Superior temporal gyrus (tissue), 1 donor: ENCODE measurements at regions not wholly inside any gene's neighbourhood (a gene's known extent, or its start where the extent isn't known, plus 50 kb on each side); places are given as distances from the start of the nearest gene placed in this dataset.
A peak's percentile ranks its signal among the peaks of the same experiment; 100 is the strongest.
"Not testable (repeated sequence)": the region's sequence is repeated elsewhere in the genome, so short reads cannot be mapped to it uniquely, and the experiment has no call there.

Experiments used
- DNase-seq: peaks from one replicate; pipeline ENCODE4 v3.0.0-alpha.2; 2016; ENCODE audit errors: extremely low spot score

DNA sequence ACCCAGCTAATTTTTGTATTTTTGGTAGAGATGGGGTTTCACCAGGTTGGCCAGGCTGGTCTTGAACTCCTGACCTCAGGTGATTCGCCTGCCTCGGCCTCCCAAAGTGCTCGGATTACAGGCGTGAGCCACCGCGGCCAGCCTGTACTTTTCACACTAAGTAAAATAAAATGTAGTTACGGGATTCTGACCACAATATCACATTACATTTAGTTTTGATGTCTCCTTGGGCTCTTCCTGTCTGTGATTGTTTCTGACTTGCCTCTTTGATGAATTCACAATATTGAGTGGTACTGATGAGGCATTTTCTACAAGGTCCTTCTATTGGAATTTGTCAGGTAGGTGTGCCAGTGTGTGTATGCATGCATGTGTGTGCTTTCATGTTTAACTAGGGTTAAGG lies 658.6 kb upstream of the TMEM132C start:
- not testable (repeated sequence) for DNase-seq

DNA sequence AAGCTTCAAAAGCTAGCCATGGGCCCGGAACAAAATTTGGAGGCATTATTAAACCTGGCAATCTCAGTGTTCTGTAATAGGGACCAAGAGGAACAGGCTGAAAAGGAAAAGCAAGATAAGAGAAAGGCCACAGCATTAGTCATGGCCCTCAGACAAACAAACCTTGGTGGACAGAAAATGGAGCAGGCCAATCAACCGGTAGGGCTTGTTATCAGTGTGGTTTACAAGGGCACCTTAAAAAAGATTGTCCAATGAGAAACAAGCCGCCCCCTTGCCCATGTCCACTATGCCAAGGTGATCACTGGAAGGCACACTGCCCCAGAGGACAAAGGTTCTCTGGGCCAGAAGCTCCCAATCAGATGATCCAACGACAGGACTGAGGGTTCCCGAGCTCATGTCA lies 653.9 kb upstream of the TMEM132C start:
- no peak for DNase-seq

DNA sequence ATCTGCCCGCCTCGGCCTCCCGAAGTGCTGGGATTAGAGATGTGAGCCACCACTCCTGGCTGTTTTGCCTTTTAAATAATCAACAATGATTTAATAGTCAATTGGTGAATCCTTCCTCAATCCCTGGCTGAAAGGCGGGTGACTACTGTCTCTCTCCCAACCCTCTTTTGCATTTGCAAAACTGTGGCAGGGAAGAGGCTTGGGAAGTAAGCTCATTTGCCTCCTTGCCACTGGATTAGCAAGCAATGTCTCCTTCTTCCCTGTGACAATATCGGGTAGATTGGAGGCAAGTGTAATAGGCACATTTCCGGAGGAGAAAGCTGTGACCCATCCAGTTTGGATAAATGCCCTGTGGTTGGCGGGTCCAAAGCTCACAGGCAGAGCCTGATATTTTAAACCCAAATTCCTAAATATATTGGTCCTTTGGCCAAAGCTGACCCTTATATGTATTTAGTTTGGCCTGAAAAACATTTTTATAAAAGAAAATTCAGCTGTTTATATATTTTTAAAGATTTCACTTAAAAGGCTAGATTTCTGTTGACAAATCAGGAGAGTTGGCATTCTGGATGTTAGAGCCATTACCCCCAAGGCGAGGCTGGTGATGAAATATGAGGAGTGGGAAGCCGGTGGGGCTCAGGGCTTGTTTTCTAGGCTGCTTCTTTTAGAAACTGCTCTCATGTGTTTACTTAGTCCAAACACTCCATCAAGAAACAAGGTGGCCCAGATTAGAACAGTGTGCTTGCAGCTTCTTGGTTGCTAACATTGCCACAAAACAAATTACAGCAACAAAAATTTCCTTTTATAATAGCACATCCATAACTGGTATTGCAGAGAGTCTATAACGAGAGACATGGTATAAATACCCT lies 646.9 kb upstream of the TMEM132C start:
- no peak for DNase-seq

DNA sequence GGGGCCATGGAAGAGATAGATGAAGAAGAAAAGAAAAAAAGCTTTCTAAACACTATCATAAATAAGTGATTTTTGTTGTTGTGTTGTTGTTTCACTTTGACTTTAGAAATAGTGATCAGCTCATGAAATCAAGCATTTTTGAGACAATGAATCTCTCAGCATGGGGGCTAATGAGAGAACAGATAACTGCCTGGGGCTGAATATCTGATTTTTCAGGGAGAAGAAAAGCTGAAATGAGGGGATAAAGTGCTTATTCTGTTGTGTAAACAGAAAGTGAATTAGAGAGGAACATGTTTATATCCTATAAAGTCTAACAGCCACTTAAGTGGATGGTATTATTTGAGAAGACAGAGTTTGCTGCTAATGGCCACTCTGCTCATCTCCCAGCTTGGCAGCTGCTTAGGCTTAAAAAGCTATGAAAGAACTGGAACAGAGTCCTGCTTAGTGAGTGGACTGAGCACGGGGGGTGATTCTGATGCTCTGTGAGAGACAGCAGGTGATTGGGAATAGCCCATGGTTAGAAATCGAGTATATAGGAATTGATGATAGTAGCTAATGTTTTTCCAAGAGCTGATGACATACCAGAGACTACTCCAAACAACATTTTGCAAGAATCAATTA lies 646.1 kb upstream of the TMEM132C start:
- DNase-seq: no peak

DNA sequence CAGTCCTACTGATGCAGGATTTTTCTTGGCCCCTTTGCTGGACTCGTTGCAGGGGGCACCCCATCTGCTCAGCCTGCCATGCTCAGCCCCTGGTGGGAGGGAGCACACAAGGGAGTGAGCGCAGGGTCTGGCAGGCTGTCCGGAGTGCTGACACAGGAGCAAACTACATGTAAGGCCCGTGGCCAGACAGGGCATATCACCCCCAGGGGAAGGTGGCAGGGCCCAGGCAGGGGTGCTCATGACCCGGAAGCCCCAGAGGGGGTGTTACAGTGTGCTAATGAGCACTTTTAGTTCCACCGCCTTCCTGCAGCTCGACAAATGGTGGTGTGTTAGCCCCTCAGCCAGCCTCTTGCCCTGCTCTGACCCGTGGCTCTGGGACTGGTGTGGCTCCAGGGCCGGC lies 645.6 kb upstream of the TMEM132C start:
- DNase-seq: no peak

DNA sequence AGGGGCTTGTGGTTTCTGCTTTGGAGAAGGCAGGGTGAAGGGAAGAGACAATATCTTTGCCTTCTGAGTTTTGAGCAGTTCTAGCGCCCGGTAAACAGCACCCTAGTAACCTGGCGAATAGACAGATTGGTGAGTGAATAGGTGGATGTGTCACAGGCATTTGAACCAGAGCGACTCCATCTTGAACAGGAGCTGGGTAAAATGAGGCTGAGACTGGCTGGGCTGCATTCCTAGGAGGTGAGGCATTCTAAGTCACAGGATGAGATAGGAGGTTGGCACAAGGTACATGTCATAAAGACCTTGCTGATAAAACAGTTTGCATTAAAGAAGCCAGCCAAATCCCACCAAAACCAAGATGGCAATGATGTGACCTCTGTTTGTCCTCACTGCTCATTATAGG lies 643.6 kb upstream of the TMEM132C start:
- DNase-seq: no peak

DNA sequence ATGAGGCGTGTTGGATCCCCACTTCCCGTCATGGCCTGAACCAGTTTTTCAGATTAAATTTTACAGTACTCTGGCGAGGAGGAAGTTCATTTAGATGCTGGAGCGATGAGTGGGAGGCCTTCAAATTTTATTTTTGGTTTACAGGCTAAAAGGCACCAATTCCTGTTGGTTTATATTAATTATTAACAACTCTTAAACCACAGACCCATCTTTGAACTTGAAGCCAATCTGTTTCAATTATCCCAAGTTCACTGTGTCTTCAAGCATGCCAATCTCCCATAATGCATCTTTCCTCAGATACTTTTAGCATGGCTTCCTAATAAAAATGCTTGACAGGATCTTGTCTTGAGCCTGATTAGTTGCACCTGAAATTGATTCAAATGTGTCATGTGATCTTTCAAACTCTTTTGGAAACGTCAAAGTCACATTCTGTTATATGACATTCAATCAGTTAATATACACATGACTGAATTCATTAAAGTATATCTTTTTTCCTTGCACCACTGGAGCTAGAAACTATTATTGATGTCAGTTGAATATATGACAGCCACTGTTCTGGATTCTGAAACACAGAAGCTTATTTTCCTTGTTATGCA lies 641.7 kb upstream of the TMEM132C start:
- no peak for DNase-seq

DNA sequence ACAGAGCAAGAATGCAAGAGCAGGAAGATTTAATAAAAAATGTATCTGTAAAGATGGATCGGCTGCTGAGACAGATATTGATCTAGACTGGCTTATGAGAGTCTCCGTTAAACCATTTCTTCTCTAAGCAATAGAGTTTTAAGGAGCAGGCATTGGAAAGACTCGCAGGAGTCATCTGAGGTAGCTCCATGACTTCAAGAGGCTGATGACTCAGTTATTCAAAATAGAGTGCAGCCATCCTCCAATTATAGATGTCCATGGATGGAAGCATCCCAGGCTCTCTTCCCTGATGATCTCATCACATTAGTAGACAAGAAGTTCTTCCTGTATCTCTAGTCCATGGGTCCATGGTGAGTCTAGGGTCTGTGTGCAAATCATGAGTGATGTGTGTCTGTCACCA lies 638.3 kb upstream of the TMEM132C start:
- peak; percentile 65 for DNase-seq

DNA sequence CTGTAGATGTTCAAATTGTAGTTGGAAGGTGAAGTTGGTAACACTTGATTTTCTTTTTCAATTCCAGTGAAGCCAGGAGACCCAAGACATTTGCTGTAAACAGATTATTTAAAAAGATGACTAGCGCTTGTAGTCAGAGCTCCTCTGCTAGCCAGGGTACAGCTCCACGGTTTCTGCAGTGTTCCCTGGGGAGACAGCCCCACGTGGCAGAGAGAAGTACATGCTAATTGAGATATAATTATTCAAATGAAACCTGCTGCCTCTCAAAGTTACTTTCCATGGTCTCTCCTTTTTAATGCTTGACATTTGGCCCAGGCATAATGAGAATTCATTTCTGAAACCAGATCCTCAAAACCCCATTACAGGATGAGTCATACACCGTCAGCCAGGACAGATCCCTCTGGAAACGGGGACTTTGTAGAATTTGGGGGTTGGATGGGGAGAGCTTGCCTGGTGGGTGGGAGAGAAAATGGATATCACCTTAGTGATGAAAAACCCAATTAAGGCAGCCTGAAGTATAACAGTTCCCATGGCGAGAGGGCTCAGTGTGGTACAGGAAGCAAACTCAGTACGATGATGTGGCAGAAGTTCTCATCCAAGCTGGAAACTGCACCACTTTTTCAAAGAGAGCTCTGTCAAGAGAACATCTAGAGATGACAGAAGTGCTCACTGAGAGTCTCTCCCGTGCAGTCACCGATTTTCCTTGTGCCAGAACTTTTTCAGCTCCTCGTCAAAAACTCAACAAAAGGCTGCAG lies 637.7 kb upstream of the TMEM132C start:
- no peak for DNase-seq

DNA sequence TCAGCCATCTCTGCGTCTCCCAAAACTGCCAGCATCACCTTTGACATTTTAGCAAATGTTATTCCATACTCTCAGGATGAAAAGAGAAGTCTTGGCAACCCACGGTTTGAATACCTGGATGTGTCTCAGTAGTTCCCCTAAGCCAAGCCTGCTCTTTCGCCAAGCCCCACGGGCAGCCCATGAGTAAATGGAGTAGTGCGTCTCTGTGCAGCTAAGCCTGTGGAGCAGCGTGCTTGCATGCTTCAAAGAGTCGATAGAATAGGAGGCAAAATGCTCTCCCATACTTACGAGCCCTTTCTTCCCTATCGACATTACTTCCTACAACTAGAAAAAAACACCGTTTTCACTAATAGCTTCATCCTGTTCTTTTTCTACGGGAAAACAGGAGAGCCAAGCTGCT lies 634.5 kb upstream of the TMEM132C start:
- no peak for DNase-seq

DNA sequence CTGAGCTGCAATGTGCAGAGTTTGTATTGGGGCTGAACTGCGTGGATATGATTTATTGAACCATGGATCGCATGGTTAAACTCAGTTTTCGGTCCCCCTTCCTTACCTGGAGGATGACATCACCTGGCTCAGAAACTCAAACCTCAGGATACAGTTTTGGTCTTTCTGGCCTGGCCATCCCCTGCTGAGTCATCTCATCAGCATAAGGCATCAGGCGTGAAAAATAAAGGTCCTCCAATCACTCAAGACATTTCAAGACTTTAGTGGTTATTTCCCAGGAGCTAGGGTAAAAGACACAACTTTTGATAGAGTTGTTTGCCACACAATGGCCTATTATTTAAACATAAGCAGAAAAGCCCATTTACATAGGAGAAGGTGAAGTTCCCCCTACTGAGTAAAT lies 631.1 kb upstream of the TMEM132C start:
- DNase-seq: no peak

DNA sequence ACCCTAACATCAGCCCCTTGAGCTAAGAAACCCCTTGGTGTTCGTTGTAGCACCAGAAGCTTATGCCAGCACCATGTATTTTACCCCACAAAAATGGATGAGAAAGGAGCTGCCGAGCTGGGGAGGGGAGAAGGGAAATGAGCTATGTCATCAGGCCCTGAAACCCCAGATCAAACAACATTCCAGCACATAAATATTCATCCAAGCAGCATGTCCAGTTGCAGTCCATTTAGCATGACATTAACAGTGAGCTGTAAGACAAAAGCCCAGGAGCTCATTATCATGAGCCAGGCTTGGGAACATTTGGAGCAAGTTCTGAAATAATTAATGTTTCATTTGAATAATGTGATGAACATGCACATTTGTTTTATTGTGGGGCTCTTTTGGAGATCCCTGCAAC lies 630.1 kb upstream of the TMEM132C start:
- DNase-seq: no peak

DNA sequence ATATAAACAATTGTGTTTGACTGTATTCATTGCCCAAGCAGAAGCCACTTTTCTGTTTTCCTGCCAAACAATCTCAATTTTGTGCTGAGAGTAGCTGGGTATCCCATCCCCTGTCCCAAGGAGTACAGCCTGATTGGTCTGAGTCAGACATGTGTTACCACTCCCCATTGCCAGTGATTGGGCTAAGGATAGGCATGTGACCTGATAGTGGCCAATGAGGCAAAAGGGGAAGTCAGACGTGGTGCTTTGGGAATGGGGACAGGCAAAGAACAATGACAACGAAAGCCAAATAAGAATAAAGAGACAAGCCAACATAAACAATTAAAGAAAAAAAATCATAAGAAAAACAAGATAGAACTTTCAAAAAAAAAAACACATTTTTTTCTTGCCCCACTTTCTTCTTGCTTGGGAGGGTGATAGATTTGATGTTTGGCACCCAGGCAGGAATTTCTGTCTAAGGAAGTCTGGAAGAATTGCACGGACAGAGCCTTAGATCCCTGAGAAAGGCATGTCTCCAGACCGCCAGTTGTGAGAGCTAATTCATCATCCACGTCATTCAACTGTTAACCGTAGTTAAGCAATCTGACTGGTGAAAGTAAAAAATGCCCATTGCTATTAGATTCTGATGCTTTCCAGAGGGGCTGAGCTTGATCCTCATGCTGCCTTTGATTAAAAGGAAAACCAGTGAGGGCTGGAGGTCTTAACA lies 626.6 kb upstream of the TMEM132C start:
- DNase-seq: no peak

DNA sequence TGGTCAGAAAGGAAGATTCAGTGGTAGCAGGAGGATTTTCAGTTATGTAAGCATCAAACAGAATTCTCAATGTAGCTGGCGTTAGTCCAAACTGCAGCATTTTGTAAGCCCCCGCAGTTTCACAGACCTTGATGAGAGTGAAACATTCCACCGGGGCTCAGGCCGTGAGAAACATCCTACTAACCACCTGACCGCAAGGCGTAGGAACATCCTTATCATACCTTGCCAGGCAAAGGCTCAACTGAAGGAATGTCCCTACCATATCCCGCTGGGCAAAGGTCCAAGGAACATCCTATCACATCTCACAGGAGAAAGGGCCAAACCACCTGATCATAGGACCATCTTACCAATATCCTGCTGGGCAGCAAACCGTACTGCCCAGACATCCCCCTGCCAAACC lies 624.8 kb upstream of the TMEM132C start:
- DNase-seq: no peak

DNA sequence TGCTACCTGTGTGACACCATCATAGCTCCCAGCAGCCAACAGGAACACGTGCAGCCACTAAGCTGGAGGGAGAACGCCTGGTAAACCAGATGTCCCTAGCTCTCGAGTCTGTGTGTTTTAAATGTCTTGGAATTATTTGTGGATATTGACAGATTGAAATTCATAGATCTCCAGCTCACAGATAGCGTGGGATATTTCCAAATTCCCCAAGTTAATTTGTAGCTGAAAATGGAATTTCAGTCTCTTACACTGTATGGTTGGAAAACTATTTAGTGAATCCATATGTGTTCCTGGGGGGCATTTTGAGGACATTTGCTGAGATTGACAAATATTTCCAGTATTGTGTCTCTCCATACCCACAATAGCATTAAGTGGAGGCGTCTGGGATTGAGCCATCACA lies 618.6 kb upstream of the TMEM132C start:
- DNase-seq: no peak

DNA sequence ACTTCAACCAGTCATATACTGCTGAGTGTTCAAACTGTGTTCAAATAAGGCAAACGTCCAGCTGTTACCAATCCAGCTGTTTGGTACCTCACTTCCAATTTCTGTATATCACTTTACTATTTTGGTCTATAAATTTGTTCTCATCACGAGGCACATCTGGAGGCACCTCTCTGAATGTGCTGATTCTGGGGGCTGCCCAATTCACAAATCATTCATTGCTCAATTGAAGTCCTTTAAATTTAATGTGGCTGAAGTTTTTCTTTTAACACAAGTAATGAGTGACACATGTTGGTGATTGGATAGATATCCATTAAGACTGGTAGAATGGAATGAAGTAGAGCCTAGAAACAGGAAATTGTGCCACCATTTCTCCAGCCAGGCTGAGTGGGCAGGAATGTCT lies 617.0 kb upstream of the TMEM132C start:
- DNase-seq: no peak

DNA sequence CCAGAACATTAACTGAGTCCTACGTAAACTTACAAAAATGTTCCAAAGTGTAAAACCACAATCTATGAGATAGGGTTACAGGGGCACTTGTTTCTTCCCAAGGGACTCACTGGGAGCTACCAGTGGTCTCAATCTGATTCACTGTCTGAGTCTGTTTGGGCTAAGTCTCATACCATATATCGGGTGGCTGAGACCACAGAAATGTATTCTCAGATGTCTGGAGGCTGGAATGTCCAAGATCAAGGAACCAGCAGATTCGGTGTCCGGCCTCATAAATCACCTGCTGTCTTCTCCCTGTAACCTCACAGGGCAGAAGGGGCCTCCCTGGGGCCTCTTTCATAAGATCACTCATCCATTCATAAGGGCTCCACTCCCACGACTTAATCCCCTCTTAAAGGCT lies 616.3 kb upstream of the TMEM132C start:
- DNase-seq: no peak

DNA sequence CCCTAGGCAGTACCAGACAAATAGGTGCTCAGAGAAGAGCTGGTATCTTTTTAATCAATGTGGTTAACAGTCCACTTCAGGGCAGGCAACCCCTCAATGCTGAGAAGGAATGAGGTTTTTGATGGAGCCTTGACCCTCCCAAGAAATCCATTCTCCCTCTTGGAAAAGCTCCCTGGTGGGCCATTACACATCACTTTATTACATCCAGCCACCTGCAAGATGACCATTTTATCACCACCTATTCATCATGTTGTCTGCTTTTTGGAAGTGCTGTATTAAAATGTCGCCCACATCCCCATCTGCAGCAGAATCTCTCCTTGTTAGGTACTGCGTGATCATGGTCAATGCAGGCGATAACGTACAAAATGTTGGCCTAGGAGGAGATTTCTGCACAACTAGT lies 614.7 kb upstream of the TMEM132C start:
- DNase-seq: no peak

DNA sequence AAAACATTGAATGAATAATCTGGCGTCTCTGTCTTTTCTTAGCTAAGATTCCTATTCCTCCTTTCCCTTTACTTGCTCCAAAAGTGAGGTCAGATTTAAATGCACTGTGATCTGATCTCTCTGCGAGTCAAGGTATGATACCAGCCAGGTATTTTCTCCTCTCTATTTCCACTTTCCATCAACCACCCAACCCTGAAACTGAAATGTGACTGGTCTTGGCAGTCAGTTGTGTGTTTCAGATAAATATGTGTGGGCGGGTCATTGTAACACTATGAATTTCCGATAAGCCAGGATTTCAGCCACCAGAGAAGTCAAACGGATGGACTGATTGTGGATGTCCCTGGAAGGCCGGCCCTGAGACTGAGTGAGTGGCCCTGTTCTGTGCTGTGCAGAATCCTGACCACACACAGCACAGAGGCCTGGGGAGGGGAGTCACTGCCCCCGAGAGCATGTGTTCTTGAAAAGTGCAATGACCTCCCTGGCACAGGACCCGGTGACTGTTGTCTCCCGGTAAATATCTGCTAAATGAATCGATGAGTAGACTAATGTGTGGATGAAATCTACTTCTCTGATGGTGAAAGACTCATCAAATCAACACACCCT lies 612.5 kb upstream of the TMEM132C start:
- no peak for DNase-seq

DNA sequence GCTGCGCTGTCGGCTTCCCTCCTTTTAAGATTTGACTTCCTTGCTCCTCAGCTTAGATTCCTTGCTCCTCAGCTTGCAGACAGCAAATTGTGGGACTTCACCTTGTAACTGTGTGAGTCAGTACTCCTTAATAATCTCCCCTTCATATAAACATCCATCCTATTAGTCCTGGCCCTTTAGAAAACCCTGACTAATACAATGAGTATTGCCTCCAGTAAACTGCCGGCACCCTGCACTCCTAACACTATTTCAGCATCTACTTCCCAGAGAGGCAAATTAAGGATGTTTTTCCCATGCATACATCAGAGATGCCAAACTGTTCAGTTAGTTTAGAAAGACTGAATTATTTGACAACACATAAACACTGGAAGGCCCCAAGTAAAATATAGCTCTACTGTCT lies 611.3 kb upstream of the TMEM132C start:
- DNase-seq: no peak

DNA sequence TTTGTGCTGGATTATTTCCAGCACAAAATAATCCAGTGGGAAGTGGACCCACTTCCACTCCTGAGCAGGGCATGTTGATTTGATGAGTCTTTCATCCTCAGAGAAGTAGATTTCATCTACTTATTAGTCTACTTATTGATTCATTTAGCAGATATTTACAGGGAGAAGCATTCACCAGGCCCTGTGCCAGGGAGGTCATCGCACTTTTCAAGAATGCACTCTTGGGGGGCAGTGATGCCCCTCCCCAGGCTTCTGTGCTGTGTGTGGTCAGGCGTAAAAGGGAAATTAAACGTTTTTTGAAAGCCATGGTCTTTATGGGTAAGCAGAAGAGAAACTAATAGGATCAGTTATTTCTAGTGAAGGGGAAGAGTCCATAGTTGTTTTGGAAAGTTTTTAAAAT lies 610.7 kb upstream of the TMEM132C start:
- no peak for DNase-seq
